Cardiac fibroblast (primary cell): ENCODE measurements at regions not wholly inside any gene's neighbourhood (a gene's known extent, or its start where the extent isn't known, plus 50 kb on each side); places are given as distances from the start of the nearest gene placed in this dataset.
"Not testable (repeated sequence)": the region's sequence is repeated elsewhere in the genome, so short reads cannot be mapped to it uniquely, and the experiment has no call there.

ENCODE experiments used
- DNase-seq, 2 donors: peaks; one replicate each; pipeline versions ENCODE4 v3.0.0 to v3.0.0-alpha.2; 2010; ENCODE audit warnings: low read depth in 2 of 2
- H3K4me3 ChIP-seq, 2 donors: replicated peaks in 1 of 2; 1 replicate in 1 of 2; 2 replicates in 1 of 2; pipeline ENCODE4 v1.5.1; 2011; ENCODE audit warnings: low read depth in 2 of 2, low read length in 2 of 2, mild to moderate bottlenecking in 2 of 2, moderate library complexity in 1 of 2
- TF ChIP-seq, protein P1 (sequence below): IDR thresholded peaks from one replicate; pipeline ENCODE4 v1.5.1; 2011; ENCODE audit warnings: low read depth, mild to moderate bottlenecking, low read length, inconsistent platforms

DNA sequence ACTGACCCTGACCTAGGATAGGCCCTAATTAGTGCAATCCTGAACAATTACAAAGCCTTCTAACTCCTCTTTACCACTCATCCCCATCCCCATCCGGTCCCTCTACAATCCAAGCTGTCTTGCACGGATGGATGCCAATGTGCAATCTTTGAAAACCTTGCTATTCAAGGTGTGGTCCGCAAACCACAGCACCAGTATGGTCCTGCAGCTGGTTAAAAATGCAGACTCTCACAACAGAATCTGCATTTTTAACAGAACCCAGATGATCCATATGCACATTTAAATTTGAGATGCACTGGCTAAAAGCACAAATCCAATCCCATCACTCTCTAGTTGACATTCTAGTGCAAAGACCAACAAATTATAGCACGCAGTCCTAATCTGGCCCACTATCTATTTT lies 230.6 kb upstream of the KRR1 start:
- TF ChIP-seq, protein P1, sequence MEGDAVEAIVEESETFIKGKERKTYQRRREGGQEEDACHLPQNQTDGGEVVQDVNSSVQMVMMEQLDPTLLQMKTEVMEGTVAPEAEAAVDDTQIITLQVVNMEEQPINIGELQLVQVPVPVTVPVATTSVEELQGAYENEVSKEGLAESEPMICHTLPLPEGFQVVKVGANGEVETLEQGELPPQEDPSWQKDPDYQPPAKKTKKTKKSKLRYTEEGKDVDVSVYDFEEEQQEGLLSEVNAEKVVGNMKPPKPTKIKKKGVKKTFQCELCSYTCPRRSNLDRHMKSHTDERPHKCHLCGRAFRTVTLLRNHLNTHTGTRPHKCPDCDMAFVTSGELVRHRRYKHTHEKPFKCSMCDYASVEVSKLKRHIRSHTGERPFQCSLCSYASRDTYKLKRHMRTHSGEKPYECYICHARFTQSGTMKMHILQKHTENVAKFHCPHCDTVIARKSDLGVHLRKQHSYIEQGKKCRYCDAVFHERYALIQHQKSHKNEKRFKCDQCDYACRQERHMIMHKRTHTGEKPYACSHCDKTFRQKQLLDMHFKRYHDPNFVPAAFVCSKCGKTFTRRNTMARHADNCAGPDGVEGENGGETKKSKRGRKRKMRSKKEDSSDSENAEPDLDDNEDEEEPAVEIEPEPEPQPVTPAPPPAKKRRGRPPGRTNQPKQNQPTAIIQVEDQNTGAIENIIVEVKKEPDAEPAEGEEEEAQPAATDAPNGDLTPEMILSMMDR = no peak
- no peak for DNase-seq
- no peak overlapping the region for H3K4me3 ChIP-seq

DNA sequence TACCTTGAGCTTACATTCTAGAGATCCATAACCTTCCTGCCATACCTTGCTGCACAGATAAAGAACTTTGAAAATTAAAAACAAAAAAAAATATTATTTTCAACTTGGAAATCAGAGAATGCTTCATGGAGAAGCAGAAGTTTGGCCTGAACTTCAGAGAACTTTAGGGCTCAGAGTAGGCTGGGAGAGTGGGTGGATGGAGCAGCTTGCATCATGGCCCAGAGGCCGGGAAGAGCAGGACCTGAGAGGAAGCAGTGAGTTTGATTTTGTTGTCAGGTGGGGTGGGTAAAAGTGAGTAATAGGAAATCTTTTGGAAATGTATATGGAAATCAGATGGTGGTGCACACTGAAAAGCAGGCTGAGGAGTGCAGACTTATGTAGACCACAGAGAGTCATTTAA lies 228.5 kb upstream of the KRR1 start:
- H3K4me3 ChIP-seq = no peak overlapping the region
- no peak for DNase-seq
- TF ChIP-seq, protein P1 = no peak

DNA sequence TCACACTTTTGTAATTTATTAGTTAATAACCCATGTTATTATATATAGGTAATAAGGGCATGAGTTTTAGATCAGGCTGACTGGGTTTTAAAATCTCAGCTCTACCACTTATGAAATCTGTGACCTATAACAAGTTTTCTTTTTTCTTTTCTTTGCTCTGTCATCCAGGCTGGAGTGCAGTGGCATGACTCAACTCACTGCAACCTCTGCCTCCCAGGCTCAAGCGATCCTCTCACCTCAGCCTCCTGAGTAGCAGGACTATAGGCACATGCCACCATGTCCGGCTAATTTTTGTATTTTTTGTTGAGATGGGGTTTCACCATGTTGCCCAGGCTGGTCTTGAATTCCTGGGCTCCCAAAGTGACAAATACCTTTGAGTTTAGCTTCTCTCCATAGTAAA lies 227.7 kb upstream of the KRR1 start:
- not testable (repeated sequence) for DNase-seq

DNA sequence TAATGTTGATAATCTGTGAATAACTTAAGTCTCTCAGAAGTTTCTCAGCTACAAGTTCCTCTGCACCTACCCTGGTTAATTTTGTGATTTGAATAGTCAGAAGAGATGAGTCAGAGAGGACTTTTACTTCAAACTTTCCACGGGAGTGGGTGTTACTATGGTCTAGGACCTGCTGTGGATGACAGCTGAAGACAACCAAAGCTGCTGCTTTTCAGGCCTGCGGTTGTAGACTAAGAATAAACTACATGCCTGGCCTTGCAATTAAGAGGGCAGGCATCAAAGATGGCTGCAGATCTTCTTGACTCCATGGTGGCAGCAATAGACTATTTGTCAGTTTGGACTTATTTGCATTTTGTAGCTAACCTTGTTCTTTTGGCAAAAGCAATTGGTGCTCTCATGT lies 227.1 kb upstream of the KRR1 start:
- no peak overlapping the region for H3K4me3 ChIP-seq
- TF ChIP-seq, protein P1 = no peak
- peak in 1 of 2 donors; percentile 34 for DNase-seq

More for the DNA sequence above, 227.7 kb upstream of the KRR1 start:
- H3K4me3 ChIP-seq = not testable (repeated sequence)

DNA sequence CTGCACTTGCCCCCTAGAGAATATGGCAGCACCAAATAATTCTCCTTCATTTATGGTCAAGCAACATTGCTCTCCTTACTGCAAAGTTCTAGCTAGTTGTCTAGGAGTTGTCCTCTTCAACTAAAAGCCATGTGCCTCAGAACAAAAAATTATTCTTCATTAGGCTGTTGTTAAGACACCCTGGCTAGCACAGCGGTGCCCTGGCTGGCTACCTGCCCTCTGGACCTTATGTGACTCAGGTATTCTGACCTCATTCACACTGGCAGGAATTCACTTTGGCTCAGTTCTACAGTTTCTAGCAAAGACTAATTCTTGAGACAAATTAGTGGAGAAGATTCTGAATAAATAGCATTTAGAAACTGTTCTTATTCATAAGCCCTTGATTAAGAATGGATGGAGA lies 224.4 kb upstream of the KRR1 start:
- TF ChIP-seq, protein P1 = no peak
- no peak for DNase-seq
- no peak overlapping the region for H3K4me3 ChIP-seq

DNA sequence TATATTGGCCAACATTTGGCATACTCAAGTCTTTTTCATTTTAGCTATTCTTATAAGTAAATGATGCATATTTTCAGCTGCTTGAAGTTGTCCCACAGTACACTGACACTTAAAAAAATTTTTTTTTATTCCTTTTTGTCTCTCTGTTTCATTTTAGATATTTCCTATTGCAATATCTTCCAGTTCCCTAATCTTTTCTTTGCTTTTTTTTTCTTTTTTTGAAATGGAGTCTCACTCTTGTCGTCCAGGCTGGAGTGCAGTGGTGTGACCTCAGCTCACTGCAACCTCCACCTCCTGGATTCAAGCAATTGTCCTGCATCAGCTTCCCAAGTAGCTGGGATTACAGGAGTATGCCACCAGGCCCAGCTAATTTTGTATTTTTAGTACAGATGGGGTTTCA lies 217.4 kb upstream of the KRR1 start:
- no peak for DNase-seq
- no peak overlapping the region for H3K4me3 ChIP-seq
- TF ChIP-seq, protein P1 = no peak

DNA sequence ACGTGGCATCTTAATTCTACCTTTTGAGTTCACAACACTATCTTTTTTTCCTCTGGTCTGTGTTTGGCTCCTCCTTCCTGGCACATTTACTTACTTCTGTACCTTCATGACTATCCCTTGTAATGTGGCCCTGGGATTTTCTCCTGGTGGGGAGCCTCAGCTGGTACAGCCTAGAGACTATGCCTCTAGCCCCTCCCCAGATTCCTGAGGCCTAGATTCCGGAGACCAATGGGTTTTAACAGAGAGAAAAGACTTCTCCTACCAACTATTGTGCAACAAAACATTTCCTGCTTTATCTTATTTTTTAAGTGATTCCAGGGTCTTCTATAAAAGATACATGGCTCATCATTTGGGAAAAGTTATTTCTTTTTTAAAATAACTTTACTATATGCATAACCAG lies 216.2 kb upstream of the KRR1 start:
- TF ChIP-seq, protein P1 = no peak
- no peak for DNase-seq

More for the DNA sequence above, 216.2 kb upstream of the KRR1 start:
- H3K4me3 ChIP-seq = no peak overlapping the region
